GM12892 (cell line): ENCODE measurements at regions not wholly inside any gene's neighbourhood (a gene's known extent, or its start where the extent isn't known, plus 50 kb on each side); places are given as distances from the start of the nearest gene placed in this dataset.

Source experiments
- POLR2A ChIP-seq: IDR thresholded peaks from 2 replicates; pipeline ENCODE4 v1.6.1; 2011; ENCODE audit warnings: low read depth, low read length, control low read depth
- POLR2AphosphoS5 ChIP-seq: IDR thresholded peaks from 2 replicates; pipeline ENCODE4 v1.6.1; 2011; ENCODE audit warnings: low read depth, low read length, control low read depth
- TAF1 ChIP-seq: IDR thresholded peaks from 2 replicates; pipeline ENCODE4 v1.6.1; 2011; ENCODE audit warnings: low read depth, mild to moderate bottlenecking, control low read depth, low read length, borderline replicate concordance

- TF ChIP-seq POLR2AphosphoS5, result no peak
- TF ChIP-seq POLR2A, result no peak
- TF ChIP-seq TAF1, result no peak
These were observed 1384.3 kb upstream of the PCDH20 start for GRCh38 chr13:62799931-62800436.
